ENCODE measurements at regions not wholly inside any gene's neighbourhood (a gene's known extent, or its start where the extent isn't known, plus 50 kb on each side); places are given as distances from the start of the nearest gene placed in this dataset.
"Not testable (repeated sequence)": the region's sequence is repeated elsewhere in the genome, so short reads cannot be mapped to it uniquely, and the experiment has no call there.

- CTCF ChIA-PET = interaction anchor here (0.6 to 1.8 kb wide), 4 partner anchors 116 to 459 kb away, joined by 3 to 5 read pairs (median 4); no protein-coding TSS in a partner anchor
- POLR2A ChIA-PET = no interaction called here
Observed at GRCh38 chr5:71789746-71790145, 70.7 kb downstream of the CARTPT start.

GRCh38 chr5:71790433-71790832 lies 71.4 kb downstream of the CARTPT start:
- CTCF ChIA-PET = interaction anchor here (0.7 to 1.9 kb wide), 5 partner anchors 8 to 517 kb away, joined by 3 to 5 read pairs (median 4); no protein-coding TSS in a partner anchor
- WGBS (ENCODE audit: missing lambda C conversion rate) = 50% methylated on average over 4 of the region's 7 CpGs
- Histone ChIP-seq H3K27ac (no peak overlapping the region), H3K4me2 (no peak overlapping the region), H3K9me3 (peaks cover 12% of the 10 kb centered on the region; the same call in 1 of the 3 replicates), H3K4me3 (no peak overlapping the region), H3K4me1 (no peaks in the 10 kb centered on the region)
- POLR2A ChIA-PET = no interaction called here
- FAIRE-seq (no peak), ATAC-seq (no peak), DNase-seq (ENCODE audit: low read depth in 1 of 2, low spot score in 1 of 2) (no peak)
- TF ChIP-seq RCOR1 (IDR thresholded peaks at IDR 0.05; ENCODE audit: low read depth, low read length) = no peak
- TF ChIP-seq RAD21 (conservative IDR thresholded peaks at IDR 0.05 in 1 of 2, IDR thresholded peaks at IDR 0.05 in 1 of 2) = no peak
- TF ChIP-seq TP53 (CRISPR knock-in tag; IDR thresholded peaks at IDR 0.05) = no peak

More at GRCh38 chr5:71789746-71790145, 70.7 kb downstream of the CARTPT start:
- Histone ChIP-seq H3K9me3 (peaks cover 12% of the 10 kb centered on the region; the same call in 1 of the 3 replicates), H3K4me1 (no peaks in the 10 kb centered on the region), H3K4me2 (no peak overlapping the region), H3K4me3 (no peak overlapping the region), H3K27ac (no peak overlapping the region)
- TF ChIP-seq CHD4 (IDR thresholded peaks at IDR 0.05; ENCODE audit: borderline replicate concordance) = no peak
- no peak for TF ChIP-seq GATA3 (IDR thresholded peaks at IDR 0.05; ENCODE audit: borderline replicate concordance)
- no peak for TF ChIP-seq KDM5A (IDR thresholded peaks at IDR 0.05)
- TF ChIP-seq REST (IDR thresholded peaks at IDR 0.05) = no peak
- no peak for TF ChIP-seq HDAC2 (IDR thresholded peaks at IDR 0.05)
- no peak for TF ChIP-seq RCOR1 (IDR thresholded peaks at IDR 0.05; ENCODE audit: low read depth, low read length)
- TF ChIP-seq ESRRA (IDR thresholded peaks at IDR 0.05; ENCODE audit: borderline replicate concordance, low read length) = no peak
- no peak for TF ChIP-seq CTCF (IDR thresholded peaks at IDR 0.05)
- no peak for TF ChIP-seq ZNF302 (CRISPR knock-in tag; IDR thresholded peaks at IDR 0.05)
- no peak for TF ChIP-seq CEBPB (IDR thresholded peaks at IDR 0.05)
- TF ChIP-seq TFCP2L1 (CRISPR knock-in tag; IDR thresholded peaks at IDR 0.05) = no peak
- TF ChIP-seq RFX5 (IDR thresholded peaks at IDR 0.05) = no peak
- no peak for TF ChIP-seq RAD21 (conservative IDR thresholded peaks at IDR 0.05 in 1 of 2, IDR thresholded peaks at IDR 0.05 in 1 of 2)
- no peak for TF ChIP-seq PBX3 (IDR thresholded peaks at IDR 0.05)
- TF ChIP-seq KDM1A (IDR thresholded peaks at IDR 0.05; ENCODE audit: low read depth) = no peak
- no peak for TF ChIP-seq POLR2AphosphoS2 (conservative IDR thresholded peaks at IDR 0.05; ENCODE audit: low read length)
- FAIRE-seq (no peak), ATAC-seq (no peak), DNase-seq (ENCODE audit: low read depth in 1 of 2, low spot score in 1 of 2) (peak in 1 of 2 experiments; percentile 6)
- WGBS (ENCODE audit: missing lambda C conversion rate) = 47% methylated on average over 3 of the region's 4 CpGs

GRCh38 chr5:71792041-71792440 lies 73.0 kb downstream of the CARTPT start:
- H3K9me3 ChIP-seq = peaks cover 12% of the 10 kb centered on the region; the same call in 1 of the 3 replicates
- 50% methylated on average over 2 of the region's 2 CpGs for WGBS (ENCODE audit: missing lambda C conversion rate)
- POLR2A ChIA-PET; DNase-seq (ENCODE audit: low read depth in 1 of 2, low spot score in 1 of 2); H3K4me1 ChIP-seq; H3K27ac ChIP-seq; H3K4me3 ChIP-seq; FAIRE-seq; ATAC-seq; H3K4me2 ChIP-seq: not testable (repeated sequence)
- CTCF ChIA-PET = interaction anchor here (1.9 kb wide), 1 partner anchor 10 kb away, joined by 4 read pairs; no protein-coding TSS in a partner anchor

All from A549 (cell line).